HG03064 (cell line): ENCODE measurements at regions not wholly inside any gene's neighbourhood (a gene's known extent, or its start where the extent isn't known, plus 50 kb on each side); places are given as distances from the start of the nearest gene placed in this dataset.
"Not testable (repeated sequence)": the region's sequence is repeated elsewhere in the genome, so short reads cannot be mapped to it uniquely, and the experiment has no call there.

Experiments used
- ATAC-seq: cut with Tn5 transposase; IDR thresholded peaks from one replicate; pipeline ENCODE4 v1.9.1; 2021; ENCODE audit warnings: low read depth; ENCODE audit not compliant: unreplicated experiment

DNA sequence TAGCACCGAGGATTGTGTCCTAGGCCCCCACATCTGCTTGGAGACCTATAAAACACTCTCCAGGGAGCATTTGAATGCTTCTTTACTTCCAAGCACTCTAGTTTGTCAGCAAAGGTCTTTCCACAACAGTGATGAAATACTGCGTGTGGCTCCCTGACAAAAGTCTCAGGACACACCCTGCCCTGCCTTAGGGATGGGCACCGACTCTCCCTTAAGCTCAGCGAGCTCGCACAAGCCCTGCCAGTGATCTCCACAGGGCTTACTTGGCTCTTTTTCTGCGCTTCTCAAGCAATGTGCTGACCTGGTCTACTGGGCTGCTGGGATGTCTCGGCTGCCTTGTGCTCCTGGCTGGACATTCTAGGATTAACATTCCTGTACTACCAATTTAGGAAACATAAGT is 84.3 kb upstream of the MPP7 start:
- no peak for ATAC-seq

DNA sequence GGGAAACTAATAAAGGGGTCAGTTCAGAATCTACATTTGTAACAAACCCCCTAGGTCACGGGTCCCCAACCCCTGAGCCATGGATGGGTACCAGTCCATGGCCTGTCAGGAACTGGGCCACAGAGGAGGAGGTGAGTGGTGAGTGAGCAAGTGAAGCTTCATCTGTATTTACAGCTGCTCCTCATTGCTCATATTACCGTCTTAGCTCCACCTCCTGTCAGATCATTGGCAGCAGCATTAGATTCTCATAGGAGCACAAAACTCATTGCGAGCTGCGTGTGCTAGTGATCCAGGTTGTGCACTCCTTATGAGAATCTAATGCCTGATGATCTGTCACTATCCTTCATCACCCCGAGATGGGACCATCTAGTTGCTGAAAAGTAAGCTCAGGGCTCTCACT is 88.4 kb upstream of the MPP7 start:
- ATAC-seq: no peak

DNA sequence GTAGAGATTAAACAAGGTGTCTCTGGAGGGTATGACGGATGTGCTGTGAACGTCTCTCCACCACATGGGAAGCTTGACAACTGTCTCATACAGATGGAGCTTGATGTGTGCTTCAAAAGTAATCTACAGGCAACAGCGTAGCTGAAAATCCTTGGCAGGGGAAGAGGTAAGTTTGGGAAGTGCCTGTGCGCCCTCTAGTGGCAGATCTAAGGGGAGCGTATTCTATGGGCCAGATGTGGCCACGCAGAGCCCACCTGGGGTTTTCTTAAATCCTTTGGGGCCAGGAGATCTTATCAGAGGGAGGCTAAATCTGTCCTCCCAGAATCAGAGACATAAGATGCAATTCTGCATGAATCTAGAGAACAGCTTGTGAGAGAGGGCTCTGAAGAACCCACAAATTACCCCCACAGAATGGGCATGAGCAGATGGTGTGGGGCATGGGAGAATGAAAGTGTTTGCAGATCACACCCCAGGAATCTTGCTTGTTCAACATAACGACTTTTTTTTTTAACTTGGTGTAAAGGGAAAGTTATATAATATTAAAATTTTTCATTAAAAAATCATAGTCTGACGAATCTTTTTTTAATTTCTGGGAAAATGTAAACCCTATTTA is 91.2 kb upstream of the MPP7 start:
- ATAC-seq: no peak

DNA sequence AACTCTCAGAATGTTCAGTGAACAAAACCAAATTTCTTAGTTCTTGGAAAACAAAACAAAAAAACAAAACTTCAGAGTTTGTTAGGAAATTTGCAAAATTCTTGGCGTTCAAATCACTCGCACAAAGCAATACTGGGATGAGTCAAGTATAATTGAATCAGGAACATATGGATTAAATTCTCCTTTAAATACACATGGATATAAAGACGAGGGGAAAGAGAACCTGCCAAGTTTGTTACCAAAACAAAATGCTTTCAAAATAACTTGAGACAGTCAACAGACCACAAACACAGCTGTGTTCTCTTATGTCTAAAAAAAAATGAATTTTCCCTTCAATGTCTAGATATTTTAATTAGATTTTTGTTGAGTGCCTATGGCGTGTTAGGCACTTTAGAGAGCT is 93.5 kb upstream of the MPP7 start:
- ATAC-seq: no peak

DNA sequence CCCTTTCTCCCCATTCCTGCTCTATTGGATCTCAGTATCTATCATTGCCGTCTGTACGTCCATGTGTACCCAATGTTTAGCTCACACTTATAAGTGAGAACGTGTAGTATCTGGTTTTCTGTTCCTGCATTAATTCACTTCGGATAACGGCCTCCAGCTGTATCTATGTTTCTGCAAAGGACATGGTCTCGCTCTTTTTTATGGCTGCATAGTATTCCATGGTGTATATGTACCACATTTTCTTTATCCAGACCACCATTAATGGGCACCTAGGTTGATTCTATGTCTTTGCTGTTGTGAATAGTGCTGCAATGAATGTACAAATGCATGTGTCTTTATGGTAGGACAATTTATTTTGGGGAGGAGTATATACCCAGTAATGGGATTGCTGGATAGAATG is 94.4 kb upstream of the MPP7 start:
- no peak for ATAC-seq

DNA sequence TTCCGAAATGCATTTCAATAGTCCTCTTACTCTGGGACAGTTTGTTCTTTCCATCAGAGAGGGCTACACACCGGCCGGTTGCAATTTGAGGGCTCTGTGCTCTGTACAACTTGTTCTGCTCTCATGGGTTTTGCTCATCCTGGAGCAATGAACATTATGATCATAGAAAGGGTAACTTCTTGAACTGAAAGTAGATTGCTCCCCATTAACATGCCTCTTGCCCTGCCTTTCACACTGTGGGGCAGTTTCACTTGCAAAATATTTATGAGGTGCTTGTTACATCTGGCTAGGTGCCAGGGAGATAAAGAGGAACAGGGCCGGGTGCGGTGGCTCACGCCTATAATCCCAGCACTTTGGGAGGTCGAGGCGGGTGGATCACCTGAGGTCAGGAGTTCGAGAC is 97.3 kb upstream of the MPP7 start:
- no peak for ATAC-seq

DNA sequence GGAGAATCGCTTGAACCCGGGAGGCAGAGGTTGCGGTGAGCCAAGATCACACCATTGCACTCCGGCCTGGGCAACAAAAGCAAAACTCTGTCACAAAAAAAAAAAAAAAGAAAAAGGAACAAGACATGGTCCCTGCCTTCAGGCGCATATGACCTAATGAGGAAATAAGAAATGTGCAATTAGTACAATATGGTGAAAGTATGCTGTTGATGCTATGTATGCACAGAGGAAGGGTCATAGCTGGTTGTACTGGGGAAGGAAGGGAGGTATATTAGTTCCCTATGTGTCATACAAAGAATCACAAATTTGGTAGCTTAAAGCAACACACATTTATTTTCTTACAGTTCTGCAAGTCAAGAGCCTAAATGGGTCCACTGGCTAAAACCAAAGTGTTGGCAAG is 97.8 kb upstream of the MPP7 start:
- ATAC-seq: no peak

DNA sequence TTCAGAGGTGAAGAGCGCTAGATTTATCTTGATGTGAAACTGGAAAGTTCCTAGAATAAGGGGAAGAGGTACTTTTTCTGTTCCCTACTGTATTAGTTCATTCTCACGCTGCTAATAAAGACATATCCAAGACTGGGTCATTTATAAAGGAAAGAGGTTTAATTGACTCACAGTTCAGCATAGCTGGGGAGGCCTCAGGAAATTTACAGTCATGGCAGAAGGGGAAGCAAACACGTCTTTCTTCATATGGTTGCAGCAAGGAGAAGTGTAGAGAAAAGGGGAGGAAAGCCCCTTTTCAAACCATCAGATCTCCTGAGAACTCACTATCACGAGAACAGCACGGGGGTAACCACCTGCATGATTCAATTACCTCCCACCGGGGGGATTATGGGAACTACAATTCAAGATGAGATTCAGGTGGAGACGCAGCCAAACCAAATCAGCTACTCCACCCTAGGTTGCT is 99.8 kb upstream of the MPP7 start:
- ATAC-seq: not testable (repeated sequence)

DNA sequence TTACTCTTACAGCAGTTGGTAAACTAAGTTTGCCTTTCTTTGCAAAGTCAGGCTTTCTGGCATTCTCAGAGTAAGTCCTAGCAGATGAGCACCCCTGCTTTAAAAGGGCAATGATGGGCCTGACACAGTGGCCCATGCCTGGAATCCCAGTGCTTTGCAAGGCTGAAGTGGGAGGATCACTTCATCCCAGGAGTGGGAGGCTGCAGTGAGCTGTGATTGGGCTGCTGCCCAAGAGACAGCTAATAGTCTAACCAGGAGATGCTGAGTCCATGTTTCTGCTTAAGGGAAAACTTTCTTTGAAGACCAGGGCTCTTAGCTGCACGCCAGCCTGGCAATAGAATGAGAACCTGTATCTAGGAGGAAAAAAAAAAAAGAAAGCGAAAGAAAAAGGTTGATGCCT is 100.2 kb upstream of the MPP7 start:
- ATAC-seq: no peak

DNA sequence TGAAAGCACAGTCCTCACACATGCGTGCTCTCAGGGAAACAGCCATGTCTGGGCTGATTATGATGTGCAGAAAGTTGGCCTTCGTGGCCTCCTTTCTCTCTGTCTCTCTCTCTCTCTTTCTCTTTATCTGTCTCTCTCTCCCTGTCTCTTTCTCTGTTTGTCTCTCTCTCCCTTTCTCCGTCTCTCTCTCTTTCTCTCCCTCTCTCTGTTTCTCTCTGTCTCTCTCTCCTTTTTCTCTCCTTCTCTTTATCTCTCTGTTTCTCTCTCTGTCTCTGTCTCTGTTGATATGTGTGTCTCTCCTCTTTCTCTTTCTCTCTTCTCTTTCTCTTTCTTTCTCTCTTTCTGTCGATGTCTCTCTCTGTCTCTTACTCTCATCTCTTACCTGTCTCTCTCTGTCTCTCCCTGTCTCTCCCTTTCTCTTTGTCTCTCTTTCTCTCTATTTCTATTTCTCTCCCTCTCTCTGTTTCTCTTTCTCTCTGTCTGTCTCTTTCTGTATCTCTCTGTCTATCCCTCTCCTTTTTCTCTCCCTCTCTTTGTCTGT is 105.4 kb upstream of the MPP7 start:
- ATAC-seq: no peak

DNA sequence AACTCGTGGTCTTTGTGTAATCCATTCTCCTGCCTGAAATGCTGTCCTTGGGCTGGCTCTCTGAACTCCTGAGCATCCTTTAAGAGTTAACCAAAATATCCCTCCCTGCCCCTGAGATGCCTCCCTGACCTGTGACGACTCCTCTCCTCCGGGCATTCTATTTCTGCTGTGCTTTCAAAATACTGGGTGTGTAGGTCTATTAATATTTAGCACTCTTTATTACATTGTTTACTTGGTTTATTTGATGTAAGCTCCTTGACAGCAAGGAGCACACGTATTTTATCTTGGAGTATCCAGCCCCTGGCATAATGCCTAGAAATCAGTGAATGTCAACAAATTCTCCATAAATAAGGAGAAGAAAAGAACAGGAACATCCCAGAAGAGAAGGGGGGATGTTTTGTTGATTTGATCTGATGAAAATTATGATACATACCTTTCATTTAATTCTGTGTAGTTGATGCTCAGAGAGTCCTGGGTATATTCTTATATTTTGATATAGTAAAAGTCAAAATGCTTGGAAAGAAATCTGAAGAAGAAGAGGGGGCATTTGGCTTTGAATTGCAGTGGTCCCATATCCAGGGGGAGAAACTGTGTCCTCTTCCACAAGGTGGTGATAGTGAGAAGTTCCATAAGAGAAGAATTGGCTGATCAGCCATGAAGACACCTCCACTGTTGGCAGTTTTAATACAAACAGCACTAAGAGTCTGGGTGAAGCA is 107.7 kb upstream of the MPP7 start:
- ATAC-seq: no peak

DNA sequence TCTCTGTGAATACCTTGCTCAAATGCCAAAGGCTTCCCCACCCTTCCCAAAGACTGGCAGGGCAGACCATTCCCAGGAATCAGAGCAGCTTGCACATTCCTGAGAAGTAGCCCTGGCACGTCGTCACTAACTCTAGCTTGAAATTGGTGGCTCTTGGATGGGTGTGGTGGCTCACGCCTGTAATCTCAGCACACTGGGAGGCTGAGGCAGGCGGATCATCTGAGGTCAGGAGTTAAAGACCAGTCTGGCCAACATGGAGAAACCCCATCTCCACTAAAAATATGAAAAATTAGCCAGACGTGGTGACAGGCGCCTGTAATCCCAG is 108.2 kb upstream of the MPP7 start:
- ATAC-seq: no peak

DNA sequence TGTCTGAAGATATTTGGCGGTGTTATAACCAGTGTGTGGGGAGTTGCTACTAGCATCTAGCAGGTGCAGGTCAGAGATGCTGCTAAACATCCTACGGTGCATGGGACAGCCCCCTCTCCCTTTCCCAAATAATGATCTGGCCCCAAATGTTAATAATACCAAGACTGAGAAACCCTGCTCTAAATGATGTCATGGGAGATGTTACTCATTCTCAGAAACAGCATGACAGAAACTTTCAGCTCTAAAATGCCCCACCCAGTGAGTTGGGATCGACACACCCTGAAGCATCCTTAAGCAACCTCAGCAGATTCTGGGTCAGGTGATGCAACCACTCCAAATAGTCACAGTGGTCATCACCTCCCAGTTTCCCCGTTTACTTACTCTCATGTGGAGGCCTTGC is 108.8 kb upstream of the MPP7 start:
- no peak for ATAC-seq

DNA sequence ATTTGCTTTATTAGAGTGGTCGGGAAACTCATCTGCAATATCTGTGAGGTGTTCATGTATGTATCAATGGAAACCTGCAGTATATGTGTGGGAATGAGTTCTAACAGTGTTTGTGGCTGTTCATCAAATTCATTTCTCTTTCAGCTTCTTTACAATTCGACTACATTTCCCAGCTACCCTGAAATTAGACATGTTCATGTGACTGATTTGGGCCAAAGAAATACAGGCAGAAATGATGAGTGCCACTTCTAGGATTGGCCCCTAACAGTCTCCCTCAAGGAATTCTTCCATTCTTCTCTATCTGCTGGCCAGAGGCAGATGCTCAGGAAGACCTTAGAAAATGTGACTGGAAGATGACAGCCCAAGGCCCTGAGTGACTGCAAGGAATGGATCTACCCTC is 114.8 kb upstream of the WAC start:
- no peak for ATAC-seq

DNA sequence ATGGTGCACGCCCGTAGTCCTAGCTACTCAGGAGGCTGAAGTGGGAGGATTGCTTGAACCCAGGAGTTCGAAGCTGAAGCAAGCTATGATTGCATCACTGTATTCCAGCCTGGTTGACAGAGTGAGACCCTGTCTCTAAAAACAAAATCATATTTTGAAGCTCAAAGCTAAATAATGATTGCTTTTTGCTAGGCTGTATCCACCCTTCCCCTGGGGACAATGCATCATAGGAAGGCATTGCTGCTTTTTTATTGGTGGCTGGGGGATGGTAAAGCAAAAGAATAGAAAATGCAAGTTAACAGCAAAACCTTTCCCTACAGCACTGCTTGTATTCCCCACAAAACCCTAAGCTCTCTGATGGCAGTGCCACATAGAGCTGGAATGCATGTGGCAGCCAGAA is 107.5 kb upstream of the WAC start:
- ATAC-seq: no peak

DNA sequence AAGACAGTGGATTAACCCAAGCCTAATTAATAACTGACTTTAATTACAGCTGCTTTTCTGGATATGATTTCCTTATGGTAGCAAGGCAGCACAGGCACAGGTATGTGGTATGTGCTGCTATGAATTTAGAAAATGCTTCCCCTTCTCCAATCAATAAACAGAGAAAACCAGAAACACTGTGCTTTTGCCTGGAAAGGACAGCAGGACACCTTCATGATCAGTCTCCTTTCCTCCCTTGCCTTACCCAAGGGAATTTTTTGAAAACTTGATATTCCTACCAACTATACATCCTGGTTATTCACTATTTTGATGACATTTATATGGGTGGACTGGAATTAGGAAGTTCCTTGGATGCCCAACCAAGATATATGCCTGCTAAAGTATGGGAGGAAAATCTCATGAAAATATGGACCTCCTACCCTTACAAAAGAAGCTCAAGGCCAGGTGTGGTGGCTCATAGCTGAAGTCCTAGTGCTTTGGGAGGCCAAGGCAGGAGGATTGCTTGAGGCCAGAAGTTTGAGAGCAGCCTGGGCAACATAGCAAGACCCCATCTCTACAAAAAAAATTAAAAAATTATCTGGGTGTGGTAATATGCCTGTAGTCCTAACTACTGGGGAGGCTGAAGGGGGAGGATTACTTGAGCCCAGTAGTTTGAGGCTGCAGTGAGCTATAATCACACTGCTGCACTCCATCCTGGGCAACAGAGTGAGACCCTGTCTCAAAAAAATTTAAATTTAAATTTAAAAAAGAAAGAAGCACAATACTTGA is 106.3 kb upstream of the WAC start:
- ATAC-seq: no peak

DNA sequence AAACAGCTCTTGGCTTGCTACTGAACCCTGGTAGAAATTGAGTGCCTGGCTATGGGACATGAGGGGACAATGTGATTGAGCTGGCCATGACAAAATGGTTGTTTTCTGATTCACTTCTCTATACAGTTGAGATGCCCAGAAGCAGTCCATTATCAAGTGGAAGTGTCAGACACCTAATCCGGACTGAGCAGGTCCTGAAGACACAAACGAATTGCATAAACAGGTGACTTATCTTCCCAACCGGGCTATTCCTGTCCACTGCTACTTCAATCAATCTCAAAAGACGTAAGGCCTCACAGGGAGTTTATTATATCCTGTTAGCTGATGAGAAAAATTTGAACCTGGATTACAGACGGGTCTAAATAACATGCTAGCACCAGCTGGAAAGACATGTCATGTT is 105.5 kb upstream of the WAC start:
- ATAC-seq: no peak

DNA sequence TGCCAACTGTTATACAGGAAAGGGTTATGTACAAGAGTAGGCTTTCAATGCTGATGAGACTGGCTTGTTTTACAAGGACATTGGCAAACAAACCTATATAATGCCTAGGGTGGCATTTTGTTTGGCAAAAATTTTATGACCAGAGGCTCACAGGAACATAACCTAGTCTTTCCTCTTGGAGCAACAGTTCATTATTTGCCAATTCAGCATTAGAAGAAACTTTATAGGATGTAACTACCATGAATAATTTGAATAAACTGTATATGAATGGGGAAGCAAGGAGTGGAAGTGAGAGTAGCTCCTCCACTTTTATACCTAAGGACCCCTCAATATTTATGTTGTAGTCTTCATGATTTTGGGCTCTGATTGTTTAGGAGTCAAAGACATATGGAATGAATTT is 103.9 kb upstream of the WAC start:
- ATAC-seq: no peak

DNA sequence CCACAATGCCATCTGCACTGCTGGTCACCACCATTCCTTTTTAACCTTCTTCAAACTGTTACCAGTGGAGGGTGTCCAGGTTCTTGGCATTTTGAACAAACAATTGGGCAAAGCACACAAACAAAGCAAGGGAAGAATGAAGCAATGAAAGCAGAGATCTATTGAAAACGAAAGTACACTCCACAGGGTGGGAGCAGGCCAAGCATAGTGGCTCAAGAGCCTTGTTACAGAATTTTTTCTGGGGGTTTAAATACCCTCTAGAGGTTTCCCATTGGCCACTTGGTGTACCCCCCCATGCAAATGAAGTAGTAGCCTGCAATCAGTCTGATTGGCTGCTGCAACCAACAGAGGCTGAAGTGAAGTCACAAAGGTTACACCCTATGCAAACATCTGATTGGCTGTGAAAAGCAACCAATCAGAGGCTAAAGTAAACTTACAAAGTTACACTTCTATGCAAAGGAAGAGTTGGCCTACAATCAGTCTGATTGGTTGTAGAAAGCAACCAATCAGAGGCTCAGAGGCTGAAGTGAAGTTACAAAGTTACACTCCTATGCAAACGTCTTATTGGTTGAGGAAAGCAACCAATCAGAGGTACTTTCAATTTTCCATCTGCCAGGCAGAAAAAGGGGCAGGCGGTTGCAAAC is 103.2 kb upstream of the WAC start:
- no peak for ATAC-seq

DNA sequence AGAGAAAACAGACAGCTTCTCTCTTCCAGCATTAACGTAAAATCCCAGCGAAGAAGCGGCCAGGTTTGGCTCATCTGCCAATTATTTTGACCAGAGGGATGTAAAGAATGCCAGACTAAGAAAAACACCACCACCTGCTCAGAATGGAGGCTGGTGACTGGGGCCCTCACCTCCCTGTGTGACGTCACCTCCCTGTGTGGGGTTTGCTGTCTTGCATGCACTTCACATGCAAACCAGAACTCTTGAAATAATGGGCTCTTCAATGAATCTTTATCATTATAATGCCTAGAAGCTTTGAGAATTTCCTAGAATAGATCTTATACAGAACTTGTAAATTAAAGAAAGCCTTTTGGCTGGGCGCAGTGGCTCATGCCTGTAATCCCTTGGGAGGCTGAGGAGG is 101.8 kb upstream of the WAC start:
- ATAC-seq: no peak

DNA sequence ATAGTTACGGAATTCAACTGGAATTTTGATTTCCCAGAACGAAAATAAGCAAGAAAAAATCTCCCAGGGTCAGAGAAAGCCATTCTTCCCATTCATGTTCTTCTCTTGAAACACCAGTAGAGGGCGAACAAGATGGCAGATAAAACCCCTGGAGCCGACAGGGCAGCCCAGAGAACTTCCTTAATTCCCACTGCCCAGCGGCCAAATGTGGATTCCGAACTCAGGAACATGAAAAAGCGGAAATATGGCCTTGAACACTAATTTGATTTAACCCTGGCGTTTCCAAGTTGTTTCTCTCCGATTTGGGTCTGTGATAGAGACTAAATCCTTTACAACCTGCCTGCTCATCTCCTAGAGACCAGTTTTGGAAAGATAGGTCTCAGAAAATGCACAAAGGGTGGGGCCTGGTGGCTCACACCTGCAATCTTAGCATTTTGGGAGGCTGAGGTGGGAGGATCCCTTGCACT is 100.7 kb upstream of the WAC start:
- no peak for ATAC-seq
